H1 (cell line): ENCODE measurements at regions not wholly inside any gene's neighbourhood (a gene's known extent, or its start where the extent isn't known, plus 50 kb on each side); places are given as distances from the start of the nearest gene placed in this dataset.

Source experiments
- CTCF ChIA-PET: fragments of 300-600 bp; sonication (Branson Sonifier 250); formaldehyde crosslinking; loops from one replicate; lab custom pipeline; 2021; ENCODE audit not compliant: partially characterized antibody; lab: Charles Lee
- POLR2A ChIA-PET: fragments of 300-600 bp; sonication (Branson Sonifier 250); formaldehyde crosslinking; loops from one replicate; lab custom pipeline; 2021; ENCODE audit warnings: inconsistent platforms; ENCODE audit not compliant: partially characterized antibody; lab: Charles Lee
- DNase-seq, 2 experiments: peaks; one replicate each; pipeline versions ENCODE4 v3.0.0 to v3.0.0-alpha.2; 2010 to 2022; ENCODE audit warnings: low spot score in 2 of 2, low read depth in 1 of 2, mixed read lengths in 1 of 2
- FAIRE-seq: peaks from 2 replicates; lab custom pipeline; 2011; peaks lifted over from hg19 to GRCh38; lab: Jason Lieb, UNC
- H2AFZ ChIP-seq: 2 replicates; pipeline ENCODE4 v1.8.1; 2012; ENCODE audit warnings: low read length, inconsistent platforms
- H2AK5ac ChIP-seq: 2 replicates; pipeline ENCODE4 v1.6.1; 2013; ENCODE audit warnings: low read depth, low read length
- H2BK120ac ChIP-seq: replicated peaks from 2 replicates; pipeline ENCODE3; 2013; ENCODE audit warnings: low read depth, low read length, inconsistent platforms
- H2BK12ac ChIP-seq: 2 replicates; pipeline ENCODE4 v1.6.1; 2013; ENCODE audit warnings: low read depth, low read length
- H2BK15ac ChIP-seq: 2 replicates; pipeline ENCODE4 v1.6.1; 2013; ENCODE audit warnings: low read length
- H2BK20ac ChIP-seq: 2 replicates; pipeline ENCODE4 v1.6.1; 2013; ENCODE audit warnings: low read length
- H2BK5ac ChIP-seq: 2 replicates; pipeline ENCODE4 v1.6.1; 2013; ENCODE audit warnings: low read depth, low read length
- H3K14ac ChIP-seq: 2 replicates; pipeline ENCODE4 v1.6.1; 2013; ENCODE audit warnings: inconsistent platforms; ENCODE audit not compliant: insufficient read length
- H3K18ac ChIP-seq: 2 replicates; pipeline ENCODE4 v1.6.1; 2013; ENCODE audit warnings: low read length; ENCODE audit errors: extremely low read depth
- H3K23ac ChIP-seq: 2 replicates; pipeline ENCODE4 v1.6.1; 2013; ENCODE audit warnings: inconsistent platforms; ENCODE audit not compliant: insufficient read length
- H3K23me2 ChIP-seq: 2 replicates; pipeline ENCODE4 v1.6.1; 2013; ENCODE audit warnings: low read depth, low read length
- H3K27ac ChIP-seq: 2 replicates; pipeline ENCODE4 v1.6.1; 2011; ENCODE audit warnings: low read depth, low read length, inconsistent platforms
- H3K27me3 ChIP-seq, 4 experiments: replicated peaks in 1 of 4; 1 replicate in 1 of 4; 2 replicates in 3 of 4; pipeline versions ENCODE4 v1.6.1 to v1.8.1; 2011 to 2013; ENCODE audit warnings: low read length in 3 of 4, mild to moderate bottlenecking in 3 of 4, inconsistent platforms in 2 of 4, mixed read lengths in 2 of 4, moderate library complexity in 1 of 4; ENCODE audit not compliant: control insufficient read depth in 3 of 4, insufficient read depth in 3 of 4; ENCODE audit errors: extremely low read depth in 1 of 4
- H3K36me3 ChIP-seq, 4 experiments: 2 replicates each; pipeline versions ENCODE4 v1.6.1 to v1.8.1; 2011 to 2013; ENCODE audit warnings: mild to moderate bottlenecking in 4 of 4, low read length in 3 of 4, moderate library complexity in 2 of 4, control low read depth in 1 of 4, inconsistent platforms in 1 of 4; ENCODE audit not compliant: insufficient read depth in 4 of 4, control insufficient read depth in 2 of 4
- H3K4ac ChIP-seq: replicated peaks from 2 replicates; pipeline ENCODE3; 2013; ENCODE audit warnings: low read length, low read depth, mixed read lengths, inconsistent platforms; ENCODE audit not compliant: insufficient read length
- H3K4me1 ChIP-seq, 4 experiments: replicated peaks in 1 of 4; 1 replicate in 1 of 4; 2 replicates in 3 of 4; pipeline versions ENCODE4 v1.6.1 to v1.8.1; 2011 to 2013; ENCODE audit warnings: low read length in 3 of 4, inconsistent platforms in 2 of 4, mixed read lengths in 1 of 4; ENCODE audit not compliant: insufficient read depth in 4 of 4, control insufficient read depth in 3 of 4
- H3K4me2 ChIP-seq, 2 experiments: 2 replicates each; pipeline versions ENCODE4 v1.6.1 to v1.8.1; 2011 to 2013; ENCODE audit warnings: low read depth in 2 of 2, low read length in 2 of 2, control low read depth in 1 of 2, inconsistent platforms in 1 of 2, mild to moderate bottlenecking in 1 of 2; ENCODE audit not compliant: insufficient read depth in 1 of 2
- H3K4me3 ChIP-seq, 4 experiments: fragments of 200-600, 300-600 bp in 1 of 4; sonication (generic), shearing (Covaris generic), sonication (Bioruptor Twin) in 1 of 4; 2 replicates each; pipeline versions ENCODE4 v1.5.1 to v1.8.1; 2011 to 2016; ENCODE audit warnings: low read length in 4 of 4, low read depth in 3 of 4, control low read depth in 2 of 4, inconsistent platforms in 2 of 4, mild to moderate bottlenecking in 2 of 4, mixed read lengths in 1 of 4, moderate library complexity in 1 of 4; ENCODE audit not compliant: insufficient read depth in 2 of 4; ENCODE audit errors: extremely low read depth in 1 of 4
- H3K56ac ChIP-seq: replicated peaks from 2 replicates; pipeline ENCODE3; 2013; ENCODE audit warnings: low read depth, mild to moderate bottlenecking, mixed read lengths, low read length, inconsistent platforms; ENCODE audit not compliant: insufficient read length
- H3K79me1 ChIP-seq: 2 replicates; pipeline ENCODE4 v1.6.1; 2013; ENCODE audit warnings: low read depth, low read length, control low read depth
- H3K79me2 ChIP-seq, 2 experiments: 2 replicates each; pipeline versions ENCODE4 v1.6.1 to v1.8.1; 2012 to 2013; ENCODE audit warnings: low read length in 2 of 2, mild to moderate bottlenecking in 2 of 2, inconsistent platforms in 1 of 2; ENCODE audit not compliant: insufficient read depth in 2 of 2, control insufficient read depth in 1 of 2
- H3K9ac ChIP-seq, 4 experiments: replicated peaks in 1 of 4; 1 replicate in 1 of 4; 2 replicates in 3 of 4; pipeline versions ENCODE4 v1.6.1 to v1.8.1; 2011 to 2013; ENCODE audit warnings: low read depth in 3 of 4, low read length in 3 of 4, control low read depth in 2 of 4, mild to moderate bottlenecking in 2 of 4, moderate library complexity in 2 of 4, inconsistent platforms in 1 of 4; ENCODE audit errors: extremely low read depth in 1 of 4
- H3K9me3 ChIP-seq, 2 experiments: 2 replicates each; pipeline versions ENCODE4 v1.6.1 to v1.8.1; 2012 to 2013; ENCODE audit warnings: mild to moderate bottlenecking in 2 of 2, moderate library complexity in 2 of 2, control low read depth in 1 of 2, inconsistent platforms in 1 of 2, low read depth in 1 of 2, low read length in 1 of 2, mixed read lengths in 1 of 2; ENCODE audit not compliant: insufficient read depth in 2 of 2
- H4K20me1 ChIP-seq, 2 experiments: replicated peaks in 1 of 2; 2 replicates each; pipeline versions ENCODE3 to v1.8.1; 2011 to 2013; ENCODE audit warnings: inconsistent platforms in 2 of 2, low read length in 2 of 2, mild to moderate bottlenecking in 1 of 2; ENCODE audit not compliant: insufficient read depth in 2 of 2, control insufficient read depth in 1 of 2
- H4K5ac ChIP-seq: 2 replicates; pipeline ENCODE4 v1.6.1; 2013; ENCODE audit warnings: low read length, low read depth, mixed read lengths, inconsistent platforms; ENCODE audit not compliant: insufficient read length
- H4K8ac ChIP-seq: 2 replicates; pipeline ENCODE4 v1.8.0; 2013; ENCODE audit warnings: mild to moderate bottlenecking, moderate library complexity, low read length, inconsistent platforms; ENCODE audit not compliant: insufficient read depth; ENCODE audit errors: extremely low read depth
- H4K91ac ChIP-seq: replicated peaks from 2 replicates; pipeline ENCODE3; 2013; ENCODE audit warnings: low read length, mixed read lengths, inconsistent platforms; ENCODE audit not compliant: insufficient read length
- ASH2L ChIP-seq: fragments of 200-600, 300-600 bp; sonication (generic); IDR thresholded peaks from one replicate; pipeline ENCODE4 v1.7.1; 2017; ENCODE audit warnings: low read length
- ATF2 ChIP-seq: IDR thresholded peaks from 2 replicates; pipeline ENCODE4 v1.6.1; 2012; ENCODE audit warnings: low read length, inconsistent platforms
- CTBP2 ChIP-seq: IDR thresholded peaks from 2 replicates; pipeline ENCODE4 v1.7.0; 2011; ENCODE audit warnings: borderline replicate concordance, mild to moderate bottlenecking, moderate library complexity, mixed read lengths, low read length; ENCODE audit not compliant: insufficient read depth, insufficient read length
- MAX ChIP-seq: IDR thresholded peaks from 2 replicates; pipeline ENCODE4 v1.6.1; 2012; ENCODE audit warnings: inconsistent platforms
- NRF1 ChIP-seq: IDR thresholded peaks from 2 replicates; pipeline ENCODE4 v1.6.1; 2011; ENCODE audit warnings: mild to moderate bottlenecking, low read depth, low read length, improper control_type of control experiment
- RAD21 ChIP-seq, 2 experiments: IDR thresholded peaks in 1 of 2; conservative IDR thresholded peaks in 1 of 2; 2 replicates each; pipeline ENCODE4 v1.6.1; 2011; ENCODE audit warnings: low read depth in 2 of 2, low read length in 2 of 2, improper control_type of control experiment in 1 of 2, inconsistent platforms in 1 of 2, mild to moderate bottlenecking in 1 of 2, moderate library complexity in 1 of 2
- WGBS, 2 experiments: shearing (Covaris generic) in 1 of 2; methylation state at CpG; one replicate each; pipeline versions ENCODE4 v1.1.6 to v1.1.7; 2013 to 2015; ENCODE audit warnings: low lambda C conversion rate in 2 of 2, mixed read lengths in 2 of 2, inconsistent platforms in 1 of 2, low coverage in 1 of 2, missing lambda C conversion rate in 1 of 2; ENCODE audit not compliant: insufficient replicate concordance in 2 of 2, insufficient coverage in 1 of 2, insufficient read length in 1 of 2; ENCODE audit errors: extremely low coverage in 1 of 2, missing lambda C conversion rate in 1 of 2; 5-methylcytosine and 5-hydroxymethylcytosine counted together

GRCh38 chr17:33875973-33876372 lies 379.1 kb upstream of the CCL2 start:
- no peak overlapping the region for H2BK5ac ChIP-seq
- no peak overlapping the region for H3K27ac ChIP-seq
- no peak overlapping the region for H2BK20ac ChIP-seq
- no peak overlapping the region for H4K5ac ChIP-seq
- H3K9ac ChIP-seq, result no peak overlapping the region
- TF ChIP-seq CTBP2 (no peak), MAX (no peak), ATF2 (no peak), RAD21 (IDR thresholded peaks at IDR 0.05 in 1 of 2, conservative IDR thresholded peaks at IDR 0.05 in 1 of 2; ENCODE audit: low read depth in 2 of 2, low read length in 2 of 2) (no peak), NRF1 (no peak), ASH2L (no peak)
- H2BK120ac ChIP-seq, result no peak overlapping the region
- H3K23ac ChIP-seq, result no peak overlapping the region
- 91% methylated on average over 5 of the region's 5 CpGs; no CpG with 5 or more reads in 1 of the 2 experiments for WGBS, 2 experiments
- peaks cover 2 to 8% of the 10 kb centered on the region in 2 experiments; a peak in 2 of 4 replicates for H3K9me3 ChIP-seq
- no peak overlapping the region for H3K14ac ChIP-seq
- H3K18ac ChIP-seq, result no peak overlapping the region
- no peak overlapping the region for H2AK5ac ChIP-seq
- H4K91ac ChIP-seq, result no peak overlapping the region
- no peak overlapping the region for H3K4me2 ChIP-seq
- H2BK12ac ChIP-seq, result no peak overlapping the region
- H3K4me1 ChIP-seq, result no peaks in the 10 kb centered on the region
- no peaks in the 10 kb centered on the region for H3K23me2 ChIP-seq
- no peaks in the 10 kb centered on the region for H3K79me2 ChIP-seq
- no peak overlapping the region for H2AFZ ChIP-seq
- H2BK15ac ChIP-seq, result no peak overlapping the region
- H3K4me3 ChIP-seq, result no peak overlapping the region
- H3K27me3 ChIP-seq, result no peaks in the 10 kb centered on the region
- POLR2A ChIA-PET, result no interaction called here
- H3K79me1 ChIP-seq, result no peaks in the 10 kb centered on the region
- no peak overlapping the region for H4K8ac ChIP-seq
- no peaks in the 10 kb centered on the region for H3K36me3 ChIP-seq
- CTCF ChIA-PET, result interaction anchor here (0.6 to 1.4 kb wide), 3 partner anchors 12 to 96 kb away, joined by 3 to 4 read pairs (median 4); no protein-coding TSS in a partner anchor
- FAIRE-seq, result no peak
- H3K56ac ChIP-seq, result no peak overlapping the region
- no peak overlapping the region for H3K4ac ChIP-seq
- H4K20me1 ChIP-seq, result no peaks in the 10 kb centered on the region
- DNase-seq, result no peak
